A172 (cell line): ENCODE measurements at regions not wholly inside any gene's neighbourhood (a gene's known extent, or its start where the extent isn't known, plus 50 kb on each side); places are given as distances from the start of the nearest gene placed in this dataset.
"Not testable (repeated sequence)": the region's sequence is repeated elsewhere in the genome, so short reads cannot be mapped to it uniquely, and the experiment has no call there.

Source experiments
- DNase-seq: peaks from one replicate; pipeline ENCODE4 v3.0.0-alpha.2; 2015; ENCODE audit warnings: low spot score

DNA sequence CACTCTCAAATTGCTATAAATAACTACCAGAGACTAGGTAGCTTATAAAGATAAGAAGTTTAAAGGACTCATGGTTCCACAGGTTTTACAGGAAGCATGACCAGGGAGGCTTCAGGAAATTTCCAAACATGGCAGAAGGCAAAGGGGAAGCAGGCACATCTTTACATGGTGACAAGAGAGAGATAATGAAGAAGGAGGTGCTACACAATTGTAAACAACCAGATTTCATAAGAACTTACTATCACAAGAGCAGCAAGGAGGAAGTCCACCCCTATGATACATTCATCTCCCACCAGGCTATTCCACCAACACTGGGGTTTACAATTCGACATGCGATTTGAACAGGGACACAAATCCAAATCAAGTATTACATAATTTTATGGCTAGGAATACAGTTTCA is 257.7 kb downstream of the BTG1 start:
- no peak for DNase-seq

DNA sequence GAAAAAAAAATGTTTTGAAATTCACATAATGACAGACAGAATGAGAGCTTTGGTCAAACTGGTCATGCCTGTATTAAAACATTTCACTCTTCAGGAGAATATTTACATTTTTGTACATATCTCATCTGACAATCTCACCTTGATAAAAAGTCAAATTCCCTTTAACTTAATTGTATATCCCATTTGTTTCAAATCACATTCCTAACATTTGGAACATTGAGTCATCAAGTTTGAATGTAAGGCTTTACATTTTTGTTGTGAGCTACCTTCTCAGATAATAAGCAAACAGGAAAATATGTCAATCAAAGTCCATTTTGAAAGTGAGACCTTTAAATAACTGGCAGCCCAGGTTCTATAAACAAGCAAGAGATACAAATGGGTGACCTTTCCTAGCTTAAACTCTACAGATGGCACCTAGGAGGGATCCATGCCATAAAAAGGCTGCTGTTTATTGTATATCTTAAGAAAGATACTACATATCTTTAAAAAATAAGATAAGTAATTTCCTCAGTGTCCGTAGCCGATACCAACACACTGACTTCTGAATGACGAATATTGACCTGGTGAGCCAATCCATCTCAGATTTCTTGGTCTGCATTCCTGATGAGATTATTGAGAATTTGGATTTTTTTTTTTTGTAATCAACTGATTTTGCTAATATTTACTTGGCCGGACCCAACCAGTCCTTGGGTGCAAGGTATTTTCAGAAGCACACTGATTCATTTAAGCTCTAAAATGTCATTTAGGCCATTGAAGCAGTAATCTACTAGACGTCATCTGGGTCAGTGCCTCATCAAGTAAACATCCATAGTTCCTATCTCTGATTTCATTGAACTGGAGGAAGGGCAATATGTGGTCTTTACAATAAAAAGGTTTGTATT is 259.6 kb downstream of the BTG1 start:
- DNase-seq, result no peak

DNA sequence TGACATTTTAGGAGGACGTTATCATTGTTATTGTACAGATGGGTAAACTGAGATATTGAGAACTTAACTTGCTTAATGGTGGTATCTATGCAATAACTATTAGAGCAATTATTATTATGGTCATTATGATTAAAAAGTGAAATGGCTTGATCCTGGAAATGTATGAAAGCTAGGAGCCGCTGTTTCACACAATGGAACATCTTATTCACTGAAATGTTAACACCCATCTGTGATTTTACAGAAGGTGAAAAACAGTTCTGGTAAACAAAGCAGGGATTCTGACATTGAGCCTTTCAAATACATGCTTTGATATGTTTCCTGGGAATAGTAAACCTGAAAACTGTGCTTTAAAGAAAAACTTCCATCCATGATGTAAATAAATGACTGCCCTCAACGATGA is 261.4 kb downstream of the BTG1 start:
- DNase-seq, result no peak

DNA sequence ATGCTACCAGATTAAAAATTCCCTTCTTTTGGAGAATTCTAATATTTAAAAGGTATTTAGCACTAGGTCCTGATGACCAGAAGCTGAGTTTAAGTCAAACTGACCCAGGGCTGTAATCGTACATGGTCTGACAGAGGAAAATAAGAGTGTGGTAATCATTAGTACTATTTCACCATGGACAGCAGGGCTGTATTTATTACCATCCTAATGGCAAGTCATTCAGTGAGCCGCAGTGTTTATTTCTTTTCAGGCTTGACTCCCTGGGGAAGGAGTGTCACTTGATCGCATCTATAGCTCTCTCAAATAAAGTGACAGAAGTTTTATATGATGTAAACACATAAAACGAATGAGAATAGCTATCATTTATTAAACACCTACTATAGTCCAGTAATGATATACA is 261.8 kb downstream of the BTG1 start:
- no peak for DNase-seq

DNA sequence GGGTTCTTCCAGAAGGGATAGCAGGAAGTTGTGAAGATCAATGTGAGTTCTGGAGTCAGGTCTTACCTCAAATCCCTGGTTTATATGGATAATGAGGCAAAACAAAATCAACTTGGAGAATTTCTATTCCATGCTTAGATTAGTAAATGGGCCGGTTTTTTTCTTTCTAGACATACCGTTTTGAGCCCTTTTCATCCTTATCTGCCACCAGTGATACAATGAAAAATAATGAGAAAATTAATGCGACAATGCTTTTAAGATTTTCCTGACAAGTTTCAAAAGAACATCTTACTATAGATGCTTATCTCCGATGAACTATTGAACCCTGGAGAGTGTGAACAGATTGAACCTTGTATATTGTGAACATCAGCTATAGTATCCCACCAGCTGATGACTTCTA is 262.7 kb downstream of the BTG1 start:
- DNase-seq, result no peak

DNA sequence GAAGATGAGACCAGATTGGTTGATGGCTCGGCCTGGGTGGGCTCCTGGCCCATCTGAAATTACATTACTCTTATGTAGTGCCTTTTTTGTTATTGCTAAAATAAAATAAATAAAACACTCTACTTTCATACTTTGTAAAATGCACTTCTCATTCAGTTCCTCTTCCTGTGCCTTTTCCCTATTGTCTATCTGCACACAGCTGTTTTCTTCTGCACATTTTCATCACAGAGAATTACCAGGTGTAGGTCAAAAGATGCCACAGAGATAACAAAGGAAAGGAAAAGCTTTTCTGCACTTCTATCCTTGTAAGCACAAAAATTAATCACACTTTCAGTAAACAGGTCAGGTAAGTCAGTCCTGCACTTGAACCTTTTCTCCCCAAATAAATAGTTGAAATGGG is 265.1 kb downstream of the BTG1 start:
- no peak for DNase-seq

DNA sequence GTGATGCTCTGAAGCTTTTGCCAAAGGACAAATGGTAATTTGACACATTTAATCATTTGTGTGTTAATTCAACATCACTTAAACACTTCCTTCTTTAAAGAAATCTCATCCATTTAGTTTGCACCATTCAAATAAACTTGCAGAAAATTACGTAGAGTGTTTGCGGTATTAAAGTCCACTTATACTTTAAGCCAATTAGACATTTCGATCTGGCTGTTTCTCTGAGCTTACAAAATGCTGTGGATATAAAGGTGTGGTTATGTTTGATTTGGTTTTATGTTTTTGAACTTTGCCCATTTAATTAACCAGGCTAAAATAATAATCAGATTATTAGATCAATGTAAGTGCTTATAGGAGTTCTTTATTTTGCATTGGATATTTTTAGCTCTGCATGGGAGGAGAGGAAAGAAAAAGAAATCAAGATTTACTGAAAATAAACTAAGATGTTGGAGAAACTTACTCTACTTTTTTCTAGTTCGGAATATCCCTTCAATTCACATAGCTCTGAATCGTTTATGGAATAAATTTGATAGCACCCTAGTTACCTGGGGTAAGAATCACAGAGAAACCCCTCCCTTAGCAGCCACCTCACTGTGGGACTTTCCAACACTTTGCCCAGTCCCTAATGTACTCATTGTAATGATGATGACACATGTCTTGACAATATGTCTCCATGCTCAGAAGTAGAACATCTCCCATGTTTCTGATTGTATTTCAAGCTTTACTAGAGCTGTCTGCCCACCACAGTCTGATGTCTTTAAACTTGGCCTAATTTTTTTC is 268.0 kb downstream of the BTG1 start:
- no peak for DNase-seq

DNA sequence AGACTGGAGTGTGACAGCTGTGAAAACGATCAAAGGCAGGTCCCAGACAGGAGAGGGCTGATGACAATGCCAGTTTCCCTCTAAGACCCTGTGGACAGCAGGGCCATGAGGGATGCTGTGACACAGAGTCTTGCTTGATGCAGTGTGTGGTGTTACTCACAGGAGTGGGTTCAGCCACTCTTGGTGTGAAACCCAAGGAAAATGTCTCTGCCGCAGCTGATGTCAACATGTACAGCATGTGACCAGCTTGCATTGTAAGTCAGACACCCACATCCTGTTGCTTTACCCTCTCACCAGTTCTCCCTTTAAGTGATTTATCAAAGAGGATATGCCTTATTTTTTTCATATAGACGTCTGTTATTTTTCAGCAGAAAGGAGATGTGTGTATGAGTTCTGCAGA is 268.6 kb downstream of the BTG1 start:
- peak; percentile 11 for DNase-seq

DNA sequence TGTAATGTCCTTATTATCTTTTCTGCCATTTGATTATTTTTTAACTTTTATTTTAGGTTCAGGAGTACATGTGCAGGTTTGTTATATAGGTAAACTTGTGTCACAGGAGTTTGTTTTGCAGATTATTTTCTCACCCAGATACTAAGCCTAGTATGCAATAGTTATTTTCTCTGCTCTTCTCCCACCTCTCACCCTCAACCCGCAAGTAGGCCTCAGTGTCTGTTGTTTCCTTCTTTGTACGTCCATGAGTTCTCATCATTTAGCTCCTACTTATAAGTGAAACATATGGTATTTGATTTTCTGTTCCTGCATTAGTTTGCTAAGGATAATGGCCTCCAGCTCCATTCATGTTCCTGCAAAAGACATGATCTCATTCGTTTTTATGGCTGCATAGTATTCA is 270.0 kb downstream of the BTG1 start:
- not testable (repeated sequence) for DNase-seq

DNA sequence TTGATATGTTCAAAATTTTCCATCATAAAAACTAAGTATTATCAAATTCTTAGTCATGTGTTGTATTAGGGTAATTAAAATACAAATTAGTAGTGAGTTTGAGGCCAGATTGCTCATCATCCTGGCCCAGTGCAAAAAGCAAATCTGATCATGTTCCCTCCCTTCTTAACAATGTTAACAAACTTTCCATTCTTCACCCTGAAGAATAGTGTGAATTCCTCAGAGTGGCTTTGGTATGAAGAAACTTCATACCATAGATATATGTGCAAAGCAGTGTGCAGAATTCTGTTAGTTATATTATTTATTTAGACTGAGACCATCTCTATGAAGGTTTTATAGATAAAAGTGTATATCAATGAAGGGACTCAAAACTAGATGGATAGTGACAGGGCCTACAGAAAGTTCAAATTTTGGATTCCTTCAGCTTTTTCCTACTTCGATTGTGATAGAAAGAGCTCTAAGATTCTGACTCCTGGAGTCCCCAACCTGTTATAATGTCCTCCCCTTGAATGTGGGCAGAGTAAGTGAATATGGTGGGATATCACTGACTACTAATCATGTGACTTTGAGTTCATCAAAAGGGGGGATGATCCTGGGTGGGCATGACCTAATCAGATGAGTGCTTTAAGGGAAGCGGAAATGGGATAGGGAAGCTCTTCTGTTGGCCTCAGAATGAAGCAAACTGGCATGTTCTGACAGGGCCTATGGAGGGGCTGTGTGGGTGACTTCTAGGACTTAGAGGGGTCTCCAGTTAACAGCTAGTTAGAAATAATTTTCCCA is 271.4 kb downstream of the BTG1 start:
- DNase-seq, result no peak

DNA sequence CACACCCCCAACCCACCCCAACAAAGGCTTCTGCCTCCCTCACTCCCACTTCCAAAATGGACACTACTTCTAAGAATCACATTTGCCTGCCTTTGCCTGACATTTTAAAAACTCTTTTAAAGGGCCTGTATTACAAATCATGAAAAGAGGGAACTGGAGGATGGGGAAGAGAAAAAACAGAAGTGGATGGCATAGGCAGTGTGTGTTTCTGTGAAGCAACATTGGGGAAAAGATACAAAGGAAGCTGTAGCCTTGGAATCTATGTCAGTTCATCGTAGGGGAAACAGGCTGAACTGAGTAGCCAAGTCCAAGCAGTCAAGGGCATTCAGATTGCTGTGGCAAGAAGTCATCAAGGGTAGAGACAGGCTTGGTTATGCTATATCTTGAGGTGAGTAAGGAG is 273.9 kb downstream of the BTG1 start:
- no peak for DNase-seq

DNA sequence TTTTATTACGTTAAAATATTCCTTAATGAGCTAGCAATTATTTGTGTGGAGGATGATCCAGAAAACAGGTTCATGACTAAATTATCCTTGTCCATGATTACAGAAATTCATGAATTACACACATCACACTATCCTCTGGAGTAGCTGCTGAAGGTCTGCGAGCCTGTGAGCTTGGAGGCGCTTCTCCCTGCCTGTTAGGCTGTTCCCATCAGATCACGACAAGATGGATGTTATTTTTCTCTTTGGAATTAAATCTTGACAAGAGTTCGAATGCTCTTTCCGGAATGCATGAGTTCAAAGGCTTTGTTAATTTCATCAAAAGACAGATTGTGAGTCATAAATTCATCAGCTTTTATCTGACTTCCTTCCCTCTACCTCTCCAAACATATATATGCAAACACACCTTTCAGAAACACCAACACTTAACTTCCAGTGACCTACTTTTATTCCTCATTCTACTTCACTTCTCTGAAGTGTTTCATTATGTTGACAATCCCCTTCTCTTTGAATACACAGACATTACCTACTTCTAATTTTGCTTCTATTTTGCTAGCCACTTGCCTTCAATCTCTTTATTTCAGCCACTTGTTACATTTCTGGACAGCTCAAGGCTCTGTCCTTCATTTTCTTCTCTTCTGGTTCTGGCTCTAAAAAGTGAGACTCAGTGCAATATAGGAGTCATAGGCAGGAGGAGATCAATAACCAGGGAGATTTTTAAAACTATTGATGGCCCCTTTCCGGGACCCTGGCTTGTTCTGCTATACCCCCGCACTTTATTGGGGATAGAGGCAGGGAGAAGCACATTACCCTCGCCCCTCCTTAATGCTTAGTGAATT is 274.6 kb downstream of the BTG1 start:
- DNase-seq, result no peak

DNA sequence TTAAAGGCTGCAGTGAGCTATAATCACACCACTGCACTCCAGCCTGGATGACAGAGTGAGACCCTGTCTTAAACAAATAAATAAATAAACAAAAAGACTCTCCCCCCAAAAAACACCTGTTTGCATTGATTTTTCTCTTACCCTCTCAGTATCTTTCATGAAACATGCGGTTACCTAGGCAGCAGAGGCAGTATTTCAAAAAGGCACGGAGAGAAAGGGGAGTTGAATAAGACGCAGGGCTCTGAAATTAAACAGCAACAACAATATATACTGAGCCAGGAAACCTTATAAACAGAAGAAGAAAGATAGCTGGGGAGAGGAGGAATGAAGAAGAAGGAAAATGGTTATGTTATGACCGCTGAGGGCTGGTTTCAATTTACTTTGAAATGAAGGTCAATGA is 277.6 kb downstream of the BTG1 start:
- DNase-seq, result no peak

DNA sequence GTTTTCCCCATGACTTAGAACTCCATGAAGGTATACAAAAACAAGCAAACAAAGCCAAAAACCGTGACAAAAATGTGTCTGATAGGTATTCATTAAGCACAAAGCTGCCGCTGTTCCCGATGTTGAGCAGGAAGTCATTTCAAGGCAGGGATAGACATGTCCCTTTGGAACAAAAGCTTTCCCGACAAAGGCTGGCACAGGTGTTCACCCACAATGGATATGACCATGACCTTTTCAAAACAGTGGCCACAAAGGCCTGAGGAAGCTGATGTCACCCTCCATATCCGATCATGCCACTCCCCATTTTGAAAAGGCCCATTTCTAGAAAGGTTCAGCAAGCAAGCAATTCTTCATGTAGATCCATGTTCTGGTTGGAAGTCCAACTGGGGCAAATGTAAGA is 279.1 kb downstream of the BTG1 start:
- no peak for DNase-seq

DNA sequence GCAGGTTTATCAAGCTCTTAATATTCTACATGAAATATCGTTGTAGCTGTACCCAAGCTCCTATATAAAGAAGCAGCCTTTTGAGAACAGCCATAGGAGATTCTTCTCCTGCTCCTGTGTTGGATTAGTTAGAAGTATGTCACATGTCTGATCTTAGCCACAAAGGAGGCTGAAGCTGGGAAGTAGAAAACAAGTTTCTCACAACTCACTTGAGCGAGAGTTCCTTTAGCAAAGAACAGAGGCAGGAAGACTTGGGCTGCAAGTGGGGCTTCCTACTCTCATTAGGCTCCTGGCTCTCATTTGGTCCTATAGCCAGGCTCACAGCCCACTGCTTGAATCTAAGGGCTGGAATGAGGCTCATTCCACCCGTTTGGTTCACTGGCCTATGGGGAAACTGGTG is 281.9 kb downstream of the BTG1 start:
- DNase-seq, result no peak

DNA sequence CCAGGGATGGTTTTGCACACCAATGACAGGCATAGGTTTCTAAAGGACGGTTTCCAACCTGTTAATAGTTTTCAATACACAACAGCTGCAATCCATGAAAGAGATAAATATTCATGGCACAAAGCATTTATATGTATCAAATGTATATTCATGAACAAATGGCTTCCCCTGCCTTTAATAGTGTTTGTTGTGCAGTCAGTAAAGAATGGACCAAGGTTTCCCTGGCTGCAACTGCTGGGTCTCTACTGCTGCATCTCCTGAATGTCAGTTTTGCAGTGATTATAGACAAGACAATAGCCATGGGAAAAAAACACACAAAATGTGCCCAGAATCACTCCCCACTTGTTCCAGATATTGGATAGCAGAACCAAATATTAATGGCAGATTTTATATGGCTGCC is 284.1 kb downstream of the BTG1 start:
- DNase-seq, result no peak

DNA sequence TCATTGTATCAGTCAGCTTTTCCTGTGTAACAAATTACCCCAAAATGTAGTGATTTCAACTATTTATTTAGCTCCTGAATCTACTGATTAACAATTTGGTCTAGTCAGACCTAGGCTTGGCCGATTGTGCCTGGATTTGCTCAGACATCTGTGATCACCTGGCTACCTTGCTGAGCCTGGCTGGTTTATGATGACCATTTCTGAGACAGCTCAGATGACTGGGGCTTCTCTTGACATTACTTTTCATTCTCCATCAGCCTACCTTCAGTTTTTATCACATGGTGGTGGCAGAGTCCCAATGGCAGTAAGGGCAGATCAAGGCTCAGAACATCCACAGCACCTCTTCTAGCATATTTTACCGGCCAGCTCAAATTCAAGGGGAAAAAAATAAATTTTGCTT is 286.3 kb downstream of the BTG1 start:
- DNase-seq, result no peak

DNA sequence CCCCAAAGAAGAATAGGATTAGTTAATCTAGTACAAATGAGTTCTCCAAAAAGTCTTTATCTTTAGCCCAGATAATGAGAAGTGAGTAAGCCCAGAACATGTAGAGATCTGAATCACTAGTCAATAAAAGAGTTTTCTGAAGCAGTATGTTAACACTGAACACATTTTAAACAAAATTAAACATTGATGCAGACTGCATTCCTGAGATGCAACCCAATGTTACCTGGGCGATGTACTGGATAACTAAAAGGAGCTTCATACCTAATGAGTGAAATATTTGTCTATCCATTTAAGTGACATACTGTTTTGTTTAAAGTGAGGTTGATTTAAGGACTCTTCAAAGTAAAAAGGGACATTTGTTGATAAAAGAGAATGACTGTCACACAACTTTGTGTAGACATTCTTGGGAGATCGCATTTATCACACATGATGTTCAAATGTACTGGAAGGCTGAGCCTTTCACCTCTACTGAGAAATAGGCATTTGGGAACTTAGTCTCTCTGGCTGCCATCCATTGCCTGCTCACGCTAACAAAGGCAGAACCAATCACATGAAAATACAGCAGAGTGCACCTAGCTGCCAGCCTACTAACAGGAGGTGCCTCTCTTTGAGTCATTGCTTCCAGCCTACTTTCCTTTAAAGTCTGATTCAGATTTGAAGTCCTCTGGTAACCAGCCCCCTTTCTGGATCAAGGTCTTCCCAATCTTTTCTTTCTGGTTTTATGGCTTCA is 287.7 kb downstream of the BTG1 start:
- no peak for DNase-seq

DNA sequence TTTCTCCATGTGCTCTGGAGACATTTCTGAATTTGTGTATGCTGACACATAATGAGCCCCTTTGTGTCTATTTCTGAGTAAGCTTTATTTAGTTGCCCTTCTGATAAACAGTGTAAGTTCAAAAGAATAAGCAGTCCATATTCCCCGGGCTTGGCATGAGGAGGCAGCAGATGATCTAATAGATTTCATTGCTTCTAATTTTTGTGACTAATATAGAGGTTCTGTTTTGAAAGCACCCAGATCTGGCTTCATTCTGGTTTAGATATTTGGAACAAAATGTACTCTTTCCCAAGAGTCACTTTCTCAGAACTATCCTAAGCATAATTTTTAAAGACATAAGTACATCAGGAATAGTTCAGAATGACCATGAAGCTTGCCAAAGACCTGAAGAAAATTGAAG is 290.9 kb downstream of the BTG1 start:
- DNase-seq, result no peak

DNA sequence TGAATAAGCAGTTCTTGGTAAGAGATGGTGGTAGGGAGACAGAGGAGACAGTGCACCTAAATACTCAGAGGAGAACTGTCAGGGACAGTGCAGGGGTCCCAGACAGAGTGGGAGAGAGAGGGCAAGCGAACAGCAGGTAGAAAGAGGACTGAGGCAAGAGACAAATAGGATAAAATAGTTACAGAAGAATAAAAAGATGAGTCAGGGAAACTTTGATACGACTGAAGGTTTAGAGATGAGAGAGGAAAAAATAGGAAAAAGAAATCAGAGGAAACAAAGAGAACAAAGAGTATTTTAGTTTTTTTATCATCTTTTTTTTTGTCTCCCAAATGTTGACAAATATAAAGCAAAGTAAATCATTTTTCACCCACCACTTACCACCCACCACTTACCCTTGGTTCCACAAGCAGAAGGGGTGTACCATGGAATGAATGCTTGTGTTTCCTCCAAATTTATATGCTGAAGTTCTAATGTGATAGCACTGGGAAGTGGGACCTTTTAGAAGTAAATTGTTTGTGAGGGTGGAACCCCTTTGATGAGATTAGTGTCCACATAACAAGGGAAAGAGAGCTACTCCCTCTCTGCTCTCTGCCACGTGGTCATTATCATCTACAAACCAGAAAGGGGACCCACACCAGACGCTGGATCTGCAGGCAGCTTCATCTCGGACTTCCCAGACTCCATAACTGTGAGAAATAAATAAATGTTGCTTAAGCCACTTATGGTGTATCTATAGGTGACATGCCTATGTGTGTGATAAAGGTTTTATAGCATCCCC is 292.1 kb downstream of the BTG1 start:
- no peak for DNase-seq
